CD4-positive, CD25-positive, alpha-beta regulatory T cell (primary cell): ENCODE measurements at regions not wholly inside any gene's neighbourhood (a gene's known extent, or its start where the extent isn't known, plus 50 kb on each side); places are given as distances from the start of the nearest gene placed in this dataset.

Experiments
- ATAC-seq, 2 donors: fragments of 150-1000 bp; cut with Tn5 transposase; one replicate each; pipeline ENCODE4 v1.10.0; 2021; ENCODE audit warnings: low read depth in 2 of 2, moderate number of reproducible peaks in 2 of 2, moderate library complexity in 1 of 2
- DNase-seq, 3 donors: peaks; one replicate each; pipeline versions ENCODE4 v3.0.0 to v3.0.0-alpha.2; 2012 to 2022; ENCODE audit warnings: mixed read lengths in 1 of 3
- H3K27ac ChIP-seq: one replicate; pipeline ENCODE4 v1.7.0; 2013; ENCODE audit warnings: mild to moderate bottlenecking, low read length; ENCODE audit not compliant: insufficient read depth, poor library complexity, severe bottlenecking
- H3K27me3 ChIP-seq: one replicate; pipeline ENCODE4 v1.7.0; 2013; ENCODE audit warnings: low read length; ENCODE audit not compliant: control insufficient read depth, insufficient read depth
- H3K36me3 ChIP-seq: one replicate; pipeline ENCODE4 v1.7.0; 2013; ENCODE audit warnings: mild to moderate bottlenecking, low read length, moderate library complexity; ENCODE audit not compliant: control insufficient read depth, insufficient read depth
- H3K4me1 ChIP-seq: 2 replicates; pipeline ENCODE4 v1.7.0; 2013; ENCODE audit warnings: mild to moderate bottlenecking, low read length; ENCODE audit not compliant: insufficient read depth, control insufficient read depth, poor library complexity, severe bottlenecking
- H3K4me3 ChIP-seq: one replicate; pipeline ENCODE4 v1.7.0; 2013; ENCODE audit warnings: low read depth, mild to moderate bottlenecking, low read length, moderate library complexity
- H3K9me3 ChIP-seq, 2 experiments: 1 replicate in 1 of 2; 2 replicates in 1 of 2; pipeline ENCODE4 v1.7.0; 2013; ENCODE audit warnings: low read length in 2 of 2, mild to moderate bottlenecking in 1 of 2, moderate library complexity in 1 of 2; ENCODE audit not compliant: control insufficient read depth in 2 of 2
- H3K27ac Mint-ChIP-seq, 3 donors: one replicate each; pipeline ENCODE4 v1.8.0; 2020 to 2022; ENCODE audit warnings: mild to moderate bottlenecking in 3 of 3, mixed read lengths in 3 of 3, moderate library complexity in 2 of 3
- H3K27me3 Mint-ChIP-seq: one replicate; pipeline ENCODE4 v1.8.0; 2022; ENCODE audit warnings: mild to moderate bottlenecking, mixed read lengths
- H3K36me3 Mint-ChIP-seq: one replicate; pipeline ENCODE4 v1.8.0; 2020; ENCODE audit warnings: mixed read lengths
- H3K4me1 Mint-ChIP-seq, 4 donors: one replicate each; pipeline ENCODE4 v1.8.0; 2020 to 2022; ENCODE audit warnings: mixed read lengths in 4 of 4, mild to moderate bottlenecking in 1 of 4
- H3K4me3 Mint-ChIP-seq, 4 donors: one replicate each; pipeline ENCODE4 v1.8.0; 2020 to 2022; ENCODE audit warnings: mild to moderate bottlenecking in 4 of 4, mixed read lengths in 4 of 4, moderate library complexity in 3 of 4
- H3K9me3 Mint-ChIP-seq, 7 donors: one replicate each; pipeline ENCODE4 v1.8.0; 2020 to 2022; ENCODE audit warnings: mixed read lengths in 7 of 7, mild to moderate bottlenecking in 3 of 7, moderate library complexity in 2 of 7

- Histone ChIP-seq H3K4me3 (no peak overlapping the region), H3K36me3 (no peaks in the 10 kb centered on the region), H3K27ac (no peak overlapping the region), H3K9me3 (peaks cover 0 to 4% of the 10 kb centered on the region in 2 experiments), H3K27me3 (no peaks in the 10 kb centered on the region), H3K4me1 (no peaks in the 10 kb centered on the region)
- H3K27me3 Mint-ChIP-seq = no peaks in the 10 kb centered on the region
- no peak for ATAC-seq
- H3K36me3 Mint-ChIP-seq = no peaks in the 10 kb centered on the region
- DNase-seq = no peak
- H3K4me1 Mint-ChIP-seq = no peaks in the 10 kb centered on the region
- no peak overlapping the region for H3K4me3 Mint-ChIP-seq
- H3K27ac Mint-ChIP-seq = no peak overlapping the region
- peaks cover 2 to 25% (median 7%) of the 10 kb centered on the region in 7 donors for H3K9me3 Mint-ChIP-seq
These were observed 317.7 kb upstream of the LRFN5 start for GRCh38 chr14:41289025-41289424.

- H3K27ac Mint-ChIP-seq = no peak overlapping the region
- H3K4me1 Mint-ChIP-seq = no peaks in the 10 kb centered on the region
- no peaks in the 10 kb centered on the region for H3K27me3 ChIP-seq
- H3K9me3 ChIP-seq = peaks cover 0 to 10% of the 10 kb centered on the region in 2 experiments
- no peak overlapping the region for H3K4me3 Mint-ChIP-seq
- H3K27ac ChIP-seq = no peak overlapping the region
- H3K36me3 Mint-ChIP-seq = no peaks in the 10 kb centered on the region
- ATAC-seq (no peak), DNase-seq (no peak)
- H3K36me3 ChIP-seq = no peaks in the 10 kb centered on the region
- H3K4me3 ChIP-seq = no peak overlapping the region
- H3K9me3 Mint-ChIP-seq = peaks cover 0 to 14% (median 6%) of the 10 kb centered on the region in 7 donors
- H3K27me3 Mint-ChIP-seq = no peaks in the 10 kb centered on the region
- no peaks in the 10 kb centered on the region for H3K4me1 ChIP-seq
These were observed 321.4 kb upstream of the LRFN5 start for GRCh38 chr14:41285186-41285748.

GRCh38 chr14:41280745-41281144 lies 325.9 kb upstream of the LRFN5 start:
- no peak overlapping the region for H3K27ac ChIP-seq
- Mint-ChIP-seq H3K36me3 (no peaks in the 10 kb centered on the region), H3K27ac (no peak overlapping the region), H3K4me1 (no peaks in the 10 kb centered on the region), H3K4me3 (no peak overlapping the region), H3K9me3 (peaks cover 3 to 21% (median 9%) of the 10 kb centered on the region in 7 donors), H3K27me3 (no peaks in the 10 kb centered on the region)
- H3K36me3 ChIP-seq = no peaks in the 10 kb centered on the region
- H3K4me3 ChIP-seq = no peak overlapping the region
- peaks cover 0 to 6% of the 10 kb centered on the region in 2 experiments for H3K9me3 ChIP-seq
- no peaks in the 10 kb centered on the region for H3K27me3 ChIP-seq
- no peaks in the 10 kb centered on the region for H3K4me1 ChIP-seq
- ATAC-seq (no peak), DNase-seq (no peak)

- Mint-ChIP-seq H3K27ac (no peak overlapping the region), H3K4me1 (no peaks in the 10 kb centered on the region), H3K4me3 (no peak overlapping the region), H3K9me3 (peaks cover 3 to 24% (median 8%) of the 10 kb centered on the region in 7 donors), H3K27me3 (no peaks in the 10 kb centered on the region), H3K36me3 (no peaks in the 10 kb centered on the region)
- no peaks in the 10 kb centered on the region for H3K4me1 ChIP-seq
- ATAC-seq (no peak), DNase-seq (no peak)
- peaks cover 0 to 6% of the 10 kb centered on the region in 2 experiments for H3K9me3 ChIP-seq
- no peaks in the 10 kb centered on the region for H3K27me3 ChIP-seq
- no peak overlapping the region for H3K27ac ChIP-seq
- no peaks in the 10 kb centered on the region for H3K36me3 ChIP-seq
- H3K4me3 ChIP-seq = no peak overlapping the region
These were observed 329.2 kb upstream of the LRFN5 start for GRCh38 chr14:41277450-41277849.

- H3K27me3 ChIP-seq = no peaks in the 10 kb centered on the region
- no peak overlapping the region for H3K27ac Mint-ChIP-seq
- H3K27me3 Mint-ChIP-seq = no peaks in the 10 kb centered on the region
- H3K9me3 Mint-ChIP-seq = peaks cover 0 to 11% (median 7%) of the 10 kb centered on the region in 7 donors
- no peak overlapping the region for H3K27ac ChIP-seq
- H3K4me3 ChIP-seq = no peak overlapping the region
- DNase-seq (no peak), ATAC-seq (no peak)
- H3K36me3 Mint-ChIP-seq = no peaks in the 10 kb centered on the region
- H3K4me3 Mint-ChIP-seq = no peak overlapping the region
- H3K36me3 ChIP-seq = no peaks in the 10 kb centered on the region
- no peaks in the 10 kb centered on the region for H3K4me1 Mint-ChIP-seq
- H3K9me3 ChIP-seq = peaks cover 3 to 11% of the 10 kb centered on the region in 2 experiments
- H3K4me1 ChIP-seq = no peaks in the 10 kb centered on the region
These were observed 349.2 kb upstream of the LRFN5 start for GRCh38 chr14:41257476-41257875.

- no peaks in the 10 kb centered on the region for H3K27me3 ChIP-seq
- ATAC-seq (no peak), DNase-seq (no peak)
- Mint-ChIP-seq H3K9me3 (peaks cover 7 to 19% (median 10%) of the 10 kb centered on the region in 7 donors), H3K36me3 (no peaks in the 10 kb centered on the region), H3K4me3 (no peak overlapping the region), H3K4me1 (no peaks in the 10 kb centered on the region), H3K27me3 (no peaks in the 10 kb centered on the region), H3K27ac (no peak overlapping the region)
- H3K36me3 ChIP-seq = no peaks in the 10 kb centered on the region
- no peak overlapping the region for H3K27ac ChIP-seq
- H3K4me1 ChIP-seq = no peaks in the 10 kb centered on the region
- H3K4me3 ChIP-seq = no peak overlapping the region
- H3K9me3 ChIP-seq = no peaks in the 10 kb centered on the region
These were observed 371.2 kb upstream of the LRFN5 start for GRCh38 chr14:41235466-41235865.

- ATAC-seq = no peak
- no peaks in the 10 kb centered on the region for H3K27me3 Mint-ChIP-seq
These were observed 376.0 kb upstream of the LRFN5 start for GRCh38 chr14:41230683-41231082.

GRCh38 chr14:41229824-41230223 lies 376.9 kb upstream of the LRFN5 start:
- no peaks in the 10 kb centered on the region for H3K9me3 ChIP-seq
- H3K4me3 ChIP-seq = no peak overlapping the region
- DNase-seq = no peak
- no peaks in the 10 kb centered on the region for H3K27me3 Mint-ChIP-seq
- no peak for ATAC-seq
- H3K27ac ChIP-seq = no peak overlapping the region
- no peaks in the 10 kb centered on the region for H3K4me1 ChIP-seq
- H3K36me3 ChIP-seq = no peaks in the 10 kb centered on the region
- H3K4me3 Mint-ChIP-seq = no peak overlapping the region
- no peaks in the 10 kb centered on the region for H3K4me1 Mint-ChIP-seq
- H3K27me3 ChIP-seq = no peaks in the 10 kb centered on the region
- no peak overlapping the region for H3K27ac Mint-ChIP-seq
- peaks cover 0 to 21% (median 7%) of the 10 kb centered on the region in 7 donors for H3K9me3 Mint-ChIP-seq
- H3K36me3 Mint-ChIP-seq = no peaks in the 10 kb centered on the region

More at GRCh38 chr14:41230683-41231082, 376.0 kb upstream of the LRFN5 start:
- no peak overlapping the region for H3K4me3 ChIP-seq
- no peak overlapping the region for H3K4me3 Mint-ChIP-seq
- no peak overlapping the region for H3K27ac ChIP-seq
- H3K36me3 Mint-ChIP-seq = no peaks in the 10 kb centered on the region
- H3K9me3 Mint-ChIP-seq = peaks cover 5 to 21% (median 7%) of the 10 kb centered on the region in 7 donors
- H3K4me1 Mint-ChIP-seq = no peaks in the 10 kb centered on the region
- DNase-seq = no peak
- H3K27me3 ChIP-seq = no peaks in the 10 kb centered on the region
- H3K9me3 ChIP-seq = no peaks in the 10 kb centered on the region
- no peaks in the 10 kb centered on the region for H3K4me1 ChIP-seq
- no peaks in the 10 kb centered on the region for H3K36me3 ChIP-seq
- no peak overlapping the region for H3K27ac Mint-ChIP-seq
